IMR-90 (cell line): ENCODE measurements at regions not wholly inside any gene's neighbourhood (a gene's known extent, or its start where the extent isn't known, plus 50 kb on each side); places are given as distances from the start of the nearest gene placed in this dataset.

Source experiments
- ATAC-seq: fragments of 200-7000 bp; cut with Tn5 transposase; 2 replicates; pipeline ENCODE4 v1.9.1; 2020; ENCODE audit warnings: low read depth, mild to moderate bottlenecking, moderate library complexity
- BruUV-seq: library from RNA; stranded (reverse); fragments of 400-500 nt; replicated peaks from 2 replicates; lab custom pipeline; 2021; lab: Mats Ljungman, UMichigan
- CTCF ChIA-PET: fragments of 300-600 bp; formaldehyde crosslinking; extraction: SDS; loops from one replicate; lab custom pipeline; 2021; ENCODE audit warnings: antibody characterized with exemption; lab: Yijun Ruan, JAX
- POLR2A ChIA-PET: fragments of 300-600 bp; sonication (Branson Sonifier 250); formaldehyde crosslinking; loops from one replicate; lab custom pipeline; 2022; ENCODE audit warnings: antibody characterized with exemption; ENCODE audit not compliant: unreplicated experiment; lab: Charles Lee
- DNase-seq: peaks from one replicate; pipeline ENCODE4 v3.0.0; 2013
- H2AFZ ChIP-seq: replicated peaks from 2 replicates; pipeline ENCODE3; 2013; ENCODE audit warnings: low read length, mild to moderate bottlenecking; ENCODE audit not compliant: poor library complexity
- H2AK5ac ChIP-seq: 2 replicates; pipeline ENCODE4 v1.6.1; 2013; ENCODE audit warnings: low read depth, low read length, inconsistent platforms
- H2AK9ac ChIP-seq: replicated peaks from 2 replicates; pipeline ENCODE3; 2013; ENCODE audit warnings: mild to moderate bottlenecking, low read depth, low read length, moderate library complexity; ENCODE audit not compliant: poor library complexity
- H2BK120ac ChIP-seq: 2 replicates; pipeline ENCODE4 v1.6.1; 2013; ENCODE audit warnings: low read depth, low read length, inconsistent platforms
- H2BK15ac ChIP-seq: 3 replicates; pipeline ENCODE4 v1.6.1; 2013; ENCODE audit warnings: low read depth, low read length, inconsistent platforms
- H2BK20ac ChIP-seq: 2 replicates; pipeline ENCODE4 v1.6.1; 2013; ENCODE audit warnings: low read depth, mild to moderate bottlenecking, inconsistent platforms, low read length, moderate library complexity
- H2BK5ac ChIP-seq: 2 replicates; pipeline ENCODE4 v1.6.1; 2013; ENCODE audit warnings: mild to moderate bottlenecking, low read depth, low read length, inconsistent platforms; ENCODE audit not compliant: poor library complexity, severe bottlenecking
- H3K14ac ChIP-seq: replicated peaks from 2 replicates; pipeline ENCODE4 v1.6.1; 2013; ENCODE audit warnings: low read depth, low read length, inconsistent platforms
- H3K18ac ChIP-seq: 2 replicates; pipeline ENCODE4 v1.6.1; 2013; ENCODE audit warnings: low read depth, low read length, control low read depth
- H3K23ac ChIP-seq: 2 replicates; pipeline ENCODE4 v1.6.1; 2013; ENCODE audit warnings: low read depth, low read length, inconsistent platforms
- H3K27ac ChIP-seq: 2 replicates; pipeline ENCODE4 v1.5.1; 2013; ENCODE audit warnings: mild to moderate bottlenecking, control low read depth, low read length; ENCODE audit not compliant: insufficient read depth
- H3K27me3 ChIP-seq: 2 replicates; pipeline ENCODE4 v1.6.1; 2013; ENCODE audit warnings: low read length; ENCODE audit not compliant: control insufficient read depth, insufficient read depth
- H3K36me3 ChIP-seq: 2 replicates; pipeline ENCODE4 v1.6.1; 2013; ENCODE audit warnings: low read length, mixed read lengths; ENCODE audit not compliant: control insufficient read depth, insufficient read depth
- H3K4ac ChIP-seq: 2 replicates; pipeline ENCODE4 v1.6.1; 2013; ENCODE audit warnings: low read depth, low read length, inconsistent platforms
- H3K4me1 ChIP-seq: 2 replicates; pipeline ENCODE4 v1.6.1; 2013; ENCODE audit warnings: low read length, mixed read lengths; ENCODE audit not compliant: control insufficient read depth, insufficient read depth
- H3K4me2 ChIP-seq: 2 replicates; pipeline ENCODE4 v1.6.1; 2013; ENCODE audit warnings: low read depth, mild to moderate bottlenecking, control low read depth, low read length, moderate library complexity
- H3K4me3 ChIP-seq: 2 replicates; pipeline ENCODE4 v1.5.1; 2013; ENCODE audit warnings: low read depth, mild to moderate bottlenecking, control low read depth, low read length, moderate library complexity; ENCODE audit not compliant: insufficient read depth
- H3K56ac ChIP-seq: 2 replicates; pipeline ENCODE4 v1.6.1; 2013; ENCODE audit warnings: low read length, inconsistent platforms; ENCODE audit not compliant: insufficient read depth; ENCODE audit errors: extremely low read depth
- H3K79me1 ChIP-seq, 2 experiments: 2 replicates each; pipeline ENCODE4 v1.6.1; 2013; ENCODE audit warnings: low read length in 2 of 2, inconsistent platforms in 1 of 2, low read depth in 1 of 2
- H3K9ac ChIP-seq: 2 replicates; pipeline ENCODE4 v1.6.1; 2013; ENCODE audit warnings: low read depth, low read length, control low read depth
- H3K9me1 ChIP-seq: 2 replicates; pipeline ENCODE4 v1.6.1; 2013; ENCODE audit warnings: low read length, inconsistent platforms; ENCODE audit not compliant: insufficient read depth
- H3K9me3 ChIP-seq: 2 replicates; pipeline ENCODE4 v1.6.1; 2013; ENCODE audit warnings: low read length; ENCODE audit not compliant: control insufficient read depth, insufficient read depth
- H4K20me1 ChIP-seq: 2 replicates; pipeline ENCODE4 v1.6.1; 2013; ENCODE audit warnings: low read length, inconsistent platforms; ENCODE audit not compliant: insufficient read depth
- H4K5ac ChIP-seq: 2 replicates; pipeline ENCODE4 v1.6.1; 2013; ENCODE audit warnings: mild to moderate bottlenecking, low read depth, low read length, control low read depth
- H4K8ac ChIP-seq, 2 experiments: 2 replicates each; pipeline ENCODE4 v1.6.1; 2013; ENCODE audit warnings: low read depth in 2 of 2, low read length in 2 of 2, control low read depth in 1 of 2, inconsistent platforms in 1 of 2
- H4K91ac ChIP-seq: 2 replicates; pipeline ENCODE4 v1.6.1; 2013; ENCODE audit warnings: low read depth, low read length, inconsistent platforms; ENCODE audit not compliant: insufficient read depth
- CEBPB ChIP-seq: IDR thresholded peaks from 2 replicates; pipeline ENCODE4 v1.6.1; 2012; ENCODE audit warnings: low read depth, low read length, improper control_type of control experiment
- FOS ChIP-seq: fragments of 150-350 bp; IDR thresholded peaks from 2 replicates; pipeline ENCODE4 v1.6.1; 2016; ENCODE audit warnings: low read depth, low read length
- WGBS, 2 experiments: methylation state at CpG; one replicate each; pipeline versions ENCODE4 v1.1.5 to v1.1.7; 2013; ENCODE audit warnings: missing lambda C conversion rate in 2 of 2; ENCODE audit not compliant: insufficient read length in 1 of 2; ENCODE audit errors: extremely low coverage in 2 of 2; 5-methylcytosine and 5-hydroxymethylcytosine counted together
- dilution Hi-C: fragments of 300-500 bp; cut with HindIII; formaldehyde crosslinking; loops from one replicate; pipeline ENCODE4 v1.14.3; 2018; ENCODE audit warnings: low sequenced_read_pairs; ENCODE audit not compliant: unreplicated experiment
- in situ Hi-C: fragments of 300-500 bp; cut with MboI; formaldehyde crosslinking; loops from 3 replicates; pipeline ENCODE4 v1.14.3; 2019; ENCODE audit warnings: low sequenced_read_pairs, inconsistent platforms, mixed read lengths
- intact Hi-C: fragments of 100-400 bp; cut with micrococcal nuclease; formaldehyde crosslinking; loops from 2 replicates; pipeline ENCODE4 v1.10.0; 2022
- TF ChIP-seq, protein P1 (sequence below): fragments of 150-350 bp; IDR thresholded peaks from 2 replicates; pipeline ENCODE4 v1.6.1; 2016; ENCODE audit warnings: low read depth, mild to moderate bottlenecking, low read length, moderate library complexity, borderline replicate concordance

DNA sequence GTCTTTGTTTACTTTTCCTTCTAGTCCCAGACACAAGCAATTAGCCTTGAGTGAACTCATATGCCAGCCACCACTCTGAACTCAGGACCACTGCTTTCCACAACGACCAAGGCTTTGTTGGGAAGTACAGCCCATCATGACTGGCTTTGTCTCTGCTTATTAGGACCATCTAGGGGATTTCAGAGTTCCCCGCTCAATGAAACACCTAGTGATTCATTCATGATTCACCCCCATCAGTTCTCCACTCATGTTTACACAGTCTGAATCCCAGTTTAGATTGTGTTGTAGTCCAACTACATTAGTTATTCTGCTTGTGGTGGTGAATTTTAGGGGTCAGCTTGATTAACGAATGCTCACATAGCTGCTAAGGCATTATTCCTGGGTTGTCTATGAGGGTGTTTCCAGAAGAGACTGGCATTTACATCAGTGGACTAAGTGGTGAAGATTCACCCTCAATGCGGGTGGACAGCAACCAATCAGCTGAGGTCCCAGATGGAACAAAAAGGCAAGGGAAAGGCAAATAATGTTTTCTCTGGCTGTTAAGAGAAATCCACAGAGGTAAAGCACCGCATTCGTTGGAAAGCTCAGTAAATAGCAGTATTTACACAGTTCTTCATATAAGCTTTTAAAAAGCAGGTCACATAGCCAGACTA, 122.7 kb downstream of the RGS21 start:
- H3K9ac ChIP-seq, result no peak overlapping the region
- ChIA-PET CTCF (no interaction called here), POLR2A (interaction anchor here (0.5 kb wide), 1 partner anchor 664 kb away, joined by 3 read pairs; no protein-coding TSS in a partner anchor)
- dilution Hi-C loops, result no loop called here
- H2BK20ac ChIP-seq, result peak overlapping the region; percentile 89
- no peaks in the 10 kb centered on the region for H3K79me1 ChIP-seq
- no peaks in the 10 kb centered on the region for H3K36me3 ChIP-seq
- BruUV-seq, result no TSS peak
- peak overlapping the region; percentile 75 for H4K91ac ChIP-seq
- H3K9me3 ChIP-seq, result no peaks in the 10 kb centered on the region
- H3K27me3 ChIP-seq, result no peaks in the 10 kb centered on the region
- H3K56ac ChIP-seq, result no peak overlapping the region; the same call in 1 of the 2 replicates
- peak overlapping the region; percentile 19; the same call in 1 of the 2 replicates for H3K4me2 ChIP-seq
- peak overlapping the region; percentile 95 for H2BK5ac ChIP-seq
- peak overlapping the region; percentile 25; the same call in 2 of the 3 replicates for H2BK15ac ChIP-seq
- 0% methylated on average over 1 of the region's 6 CpGs; no CpG with 5 or more reads in 1 of the 2 experiments for WGBS, 2 experiments
- H3K27ac ChIP-seq, result peak overlapping the region; percentile 56
- peak overlapping the region; percentile 73 for H3K18ac ChIP-seq
- 0 out of 2 replicates have a peak overlapping the region, but pooled peaks have one; percentile 15 for H3K23ac ChIP-seq
- H2AK9ac ChIP-seq, result no peak overlapping the region
- peaks cover 8% of the 10 kb centered on the region for H3K4me1 ChIP-seq
- H2AFZ ChIP-seq, result peak overlapping the region; percentile 29
- H2AK5ac ChIP-seq, result 0 out of 2 replicates have a peak overlapping the region, but pooled peaks have one; percentile 46
- H3K9me1 ChIP-seq, result peaks cover 5% of the 10 kb centered on the region
- H4K5ac ChIP-seq, result peak overlapping the region; percentile 21; the same call in 1 of the 2 replicates
- ATAC-seq (peak; percentile 96), DNase-seq (peak; percentile 95)
- peak overlapping the region; percentile 95 for H2BK120ac ChIP-seq
- H4K8ac ChIP-seq, result peak overlapping the region; percentile 9 to 89; a peak in 3 of 4 replicates
- H3K4me3 ChIP-seq, result no peak overlapping the region
- H3K4ac ChIP-seq, result peak overlapping the region; percentile 76
- TF ChIP-seq, protein P1, sequence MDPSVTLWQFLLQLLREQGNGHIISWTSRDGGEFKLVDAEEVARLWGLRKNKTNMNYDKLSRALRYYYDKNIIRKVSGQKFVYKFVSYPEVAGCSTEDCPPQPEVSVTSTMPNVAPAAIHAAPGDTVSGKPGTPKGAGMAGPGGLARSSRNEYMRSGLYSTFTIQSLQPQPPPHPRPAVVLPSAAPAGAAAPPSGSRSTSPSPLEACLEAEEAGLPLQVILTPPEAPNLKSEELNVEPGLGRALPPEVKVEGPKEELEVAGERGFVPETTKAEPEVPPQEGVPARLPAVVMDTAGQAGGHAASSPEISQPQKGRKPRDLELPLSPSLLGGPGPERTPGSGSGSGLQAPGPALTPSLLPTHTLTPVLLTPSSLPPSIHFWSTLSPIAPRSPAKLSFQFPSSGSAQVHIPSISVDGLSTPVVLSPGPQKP, result no peak
- TF ChIP-seq FOS (peak; percentile 98), CEBPB (peak; percentile 17; the same call in 1 of the 2 replicates)
- H3K14ac ChIP-seq, result peak overlapping the region; percentile 71
- intact Hi-C loops, result loop anchor here (10.0 kb wide), 1 partner anchor 285 kb away; the partner anchor contains the start of gene RGS18
- in situ Hi-C loops, result loop anchor here (10.0 kb wide), 2 partner anchors 115 to 445 kb away; no protein-coding TSS in a partner anchor
- H4K20me1 ChIP-seq, result no peaks in the 10 kb centered on the region
